ENCODE measurements at regions not wholly inside any gene's neighbourhood (a gene's known extent, or its start where the extent isn't known, plus 50 kb on each side); places are given as distances from the start of the nearest gene placed in this dataset.

GRCh38 chr6:121755485-121755884 lies 320.0 kb downstream of the GJA1 start:
- Histone ChIP-seq H3K4me3 (replicated peaks; ENCODE audit: insufficient read depth, low read length) (no peak overlapping the region), H3K27me3 (ENCODE audit: insufficient read depth, poor library complexity, severe bottlenecking) (no peaks in the 10 kb centered on the region), H3K27ac (replicated peaks) (no peak overlapping the region)
- no peak for DNase-seq (ENCODE audit: low read depth in 1 of 2, low spot score in 1 of 2)
- no peak for TF ChIP-seq SPI1 (IDR thresholded peaks at IDR 0.05; ENCODE audit: borderline replicate concordance, low read depth)
- no peak for TF ChIP-seq POLR2AphosphoS5 (IDR thresholded peaks at IDR 0.05; ENCODE audit: low read depth)
- no peak for TF ChIP-seq CTCF (IDR thresholded peaks at IDR 0.05; ENCODE audit: insufficient read depth, low read length)
- TF ChIP-seq, protein P1, sequence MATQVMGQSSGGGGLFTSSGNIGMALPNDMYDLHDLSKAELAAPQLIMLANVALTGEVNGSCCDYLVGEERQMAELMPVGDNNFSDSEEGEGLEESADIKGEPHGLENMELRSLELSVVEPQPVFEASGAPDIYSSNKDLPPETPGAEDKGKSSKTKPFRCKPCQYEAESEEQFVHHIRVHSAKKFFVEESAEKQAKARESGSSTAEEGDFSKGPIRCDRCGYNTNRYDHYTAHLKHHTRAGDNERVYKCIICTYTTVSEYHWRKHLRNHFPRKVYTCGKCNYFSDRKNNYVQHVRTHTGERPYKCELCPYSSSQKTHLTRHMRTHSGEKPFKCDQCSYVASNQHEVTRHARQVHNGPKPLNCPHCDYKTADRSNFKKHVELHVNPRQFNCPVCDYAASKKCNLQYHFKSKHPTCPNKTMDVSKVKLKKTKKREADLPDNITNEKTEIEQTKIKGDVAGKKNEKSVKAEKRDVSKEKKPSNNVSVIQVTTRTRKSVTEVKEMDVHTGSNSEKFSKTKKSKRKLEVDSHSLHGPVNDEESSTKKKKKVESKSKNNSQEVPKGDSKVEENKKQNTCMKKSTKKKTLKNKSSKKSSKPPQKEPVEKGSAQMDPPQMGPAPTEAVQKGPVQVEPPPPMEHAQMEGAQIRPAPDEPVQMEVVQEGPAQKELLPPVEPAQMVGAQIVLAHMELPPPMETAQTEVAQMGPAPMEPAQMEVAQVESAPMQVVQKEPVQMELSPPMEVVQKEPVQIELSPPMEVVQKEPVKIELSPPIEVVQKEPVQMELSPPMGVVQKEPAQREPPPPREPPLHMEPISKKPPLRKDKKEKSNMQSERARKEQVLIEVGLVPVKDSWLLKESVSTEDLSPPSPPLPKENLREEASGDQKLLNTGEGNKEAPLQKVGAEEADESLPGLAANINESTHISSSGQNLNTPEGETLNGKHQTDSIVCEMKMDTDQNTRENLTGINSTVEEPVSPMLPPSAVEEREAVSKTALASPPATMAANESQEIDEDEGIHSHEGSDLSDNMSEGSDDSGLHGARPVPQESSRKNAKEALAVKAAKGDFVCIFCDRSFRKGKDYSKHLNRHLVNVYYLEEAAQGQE (IDR thresholded peaks at IDR 0.05; ENCODE audit: insufficient replicate concordance, low read depth): no peak
- TF ChIP-seq GABPA (IDR thresholded peaks at IDR 0.05; ENCODE audit: low read depth): no peak

GRCh38 chr6:121756666-121757065 lies 321.2 kb downstream of the GJA1 start:
- no peak overlapping the region for H3K27ac ChIP-seq (replicated peaks)
- no peak overlapping the region for H3K4me3 ChIP-seq (replicated peaks; ENCODE audit: insufficient read depth, low read length)
- no peak for DNase-seq (ENCODE audit: low read depth in 1 of 2, low spot score in 1 of 2)
- H3K27me3 ChIP-seq (ENCODE audit: insufficient read depth, poor library complexity, severe bottlenecking): no peaks in the 10 kb centered on the region
- TF ChIP-seq, protein P1 (IDR thresholded peaks at IDR 0.05; ENCODE audit: insufficient replicate concordance, low read depth): no peak
- no peak for TF ChIP-seq GABPA (IDR thresholded peaks at IDR 0.05; ENCODE audit: low read depth)
- no peak for TF ChIP-seq SPI1 (IDR thresholded peaks at IDR 0.05; ENCODE audit: borderline replicate concordance, low read depth)
- no peak for TF ChIP-seq CTCF (IDR thresholded peaks at IDR 0.05; ENCODE audit: insufficient read depth, low read length)
- TF ChIP-seq POLR2AphosphoS5 (IDR thresholded peaks at IDR 0.05; ENCODE audit: low read depth): no peak

GRCh38 chr6:121759370-121759769 lies 323.9 kb downstream of the GJA1 start:
- TF ChIP-seq, protein P1 (IDR thresholded peaks at IDR 0.05; ENCODE audit: insufficient replicate concordance, low read depth): no peak
- peak; percentile 92 for TF ChIP-seq SPI1 (IDR thresholded peaks at IDR 0.05; ENCODE audit: borderline replicate concordance, low read depth)
- Histone ChIP-seq H3K27me3 (ENCODE audit: insufficient read depth, poor library complexity, severe bottlenecking) (no peaks in the 10 kb centered on the region), H3K4me3 (replicated peaks; ENCODE audit: insufficient read depth, low read length) (no peak overlapping the region), H3K27ac (replicated peaks) (no peak overlapping the region)
- no peak for DNase-seq (ENCODE audit: low read depth in 1 of 2, low spot score in 1 of 2)

GRCh38 chr6:121760191-121760590 lies 324.7 kb downstream of the GJA1 start:
- no peak for TF ChIP-seq CTCF (IDR thresholded peaks at IDR 0.05; ENCODE audit: insufficient read depth, low read length)
- H3K27me3 ChIP-seq (ENCODE audit: insufficient read depth, poor library complexity, severe bottlenecking): no peaks in the 10 kb centered on the region
- no peak overlapping the region for H3K4me3 ChIP-seq (replicated peaks; ENCODE audit: insufficient read depth, low read length)
- no peak for DNase-seq (ENCODE audit: low read depth in 1 of 2, low spot score in 1 of 2)
- no peak overlapping the region for H3K27ac ChIP-seq (replicated peaks)
